ENCODE measurements at regions not wholly inside any gene's neighbourhood (a gene's known extent, or its start where the extent isn't known, plus 50 kb on each side); places are given as distances from the start of the nearest gene placed in this dataset.

GRCh38 chr3:17945018-17945798, 202.8 kb upstream of the TBC1D5 start:
- no peak overlapping the region for H3K4me3 ChIP-seq (ENCODE audit: low read length in 3 of 3)
- intact Hi-C loops (cut with DNase I), result no loop called here
- H3K9me3 ChIP-seq (ENCODE audit: control insufficient read depth in 2 of 3, insufficient read depth in 1 of 3, low read length in 3 of 3), result no peaks in the 10 kb centered on the region
- FAIRE-seq, result no peak
- no peak overlapping the region for H3K27ac ChIP-seq (ENCODE audit: low read depth in 2 of 2, low read length in 2 of 2)
- H3K9ac ChIP-seq (ENCODE audit: low read length in 3 of 3), result no peak overlapping the region
- no peak for TF ChIP-seq CTCF (IDR thresholded peaks at IDR 0.05; ENCODE audit: borderline replicate concordance, extremely low read depth, insufficient read depth)
- H3K27me3 ChIP-seq (ENCODE audit: control insufficient read depth, insufficient read depth, low read length), result no peaks in the 10 kb centered on the region
- DNase-seq, result no peak
- H3K36me3 ChIP-seq (ENCODE audit: control insufficient read depth in 2 of 3, insufficient read depth in 3 of 3, low read length in 3 of 3), result no peaks in the 10 kb centered on the region
- H3K4me1 ChIP-seq (ENCODE audit: control insufficient read depth in 2 of 3, insufficient read depth in 2 of 3, low read depth in 1 of 3, low read length in 3 of 3), result no peaks in the 10 kb centered on the region

GRCh38 chr3:17942856-17943255, 200.4 kb upstream of the TBC1D5 start:
- Histone ChIP-seq H3K27ac (ENCODE audit: low read depth in 2 of 2, low read length in 2 of 2) (no peak overlapping the region), H3K9ac (ENCODE audit: low read length in 3 of 3) (no peak overlapping the region), H3K36me3 (ENCODE audit: control insufficient read depth in 2 of 3, insufficient read depth in 3 of 3, low read length in 3 of 3) (no peaks in the 10 kb centered on the region), H3K4me1 (ENCODE audit: control insufficient read depth in 2 of 3, insufficient read depth in 2 of 3, low read depth in 1 of 3, low read length in 3 of 3) (no peaks in the 10 kb centered on the region), H3K27me3 (ENCODE audit: control insufficient read depth, insufficient read depth, low read length) (no peaks in the 10 kb centered on the region), H3K4me3 (ENCODE audit: low read length in 3 of 3) (no peak overlapping the region), H3K9me3 (ENCODE audit: control insufficient read depth in 2 of 3, insufficient read depth in 1 of 3, low read length in 3 of 3) (no peaks in the 10 kb centered on the region)
- no peak for FAIRE-seq
- DNase-seq, result no peak
- no peak for TF ChIP-seq CTCF (IDR thresholded peaks at IDR 0.05; ENCODE audit: borderline replicate concordance, extremely low read depth, insufficient read depth)
- intact Hi-C loops (cut with DNase I), result no loop called here

- intact Hi-C loops (cut with DNase I), result no loop called here
- Histone ChIP-seq H3K36me3 (ENCODE audit: control insufficient read depth in 2 of 3, insufficient read depth in 3 of 3, low read length in 3 of 3) (no peaks in the 10 kb centered on the region), H3K4me3 (ENCODE audit: low read length in 3 of 3) (no peak overlapping the region), H3K4me1 (ENCODE audit: control insufficient read depth in 2 of 3, insufficient read depth in 2 of 3, low read depth in 1 of 3, low read length in 3 of 3) (no peaks in the 10 kb centered on the region), H3K9ac (ENCODE audit: low read length in 3 of 3) (no peak overlapping the region), H3K27ac (ENCODE audit: low read depth in 2 of 2, low read length in 2 of 2) (no peak overlapping the region), H3K27me3 (ENCODE audit: control insufficient read depth, insufficient read depth, low read length) (no peaks in the 10 kb centered on the region), H3K9me3 (ENCODE audit: control insufficient read depth in 2 of 3, insufficient read depth in 1 of 3, low read length in 3 of 3) (no peaks in the 10 kb centered on the region)
- FAIRE-seq (no peak), DNase-seq (no peak)
- no peak for TF ChIP-seq CTCF (IDR thresholded peaks at IDR 0.05; ENCODE audit: borderline replicate concordance, extremely low read depth, insufficient read depth)
Measured at GRCh38 chr3:17941766-17942165, 199.3 kb upstream of the TBC1D5 start.

- Histone ChIP-seq H3K27me3 (ENCODE audit: control insufficient read depth, insufficient read depth, low read length) (no peaks in the 10 kb centered on the region), H3K4me3 (ENCODE audit: low read length in 3 of 3) (no peak overlapping the region), H3K9me3 (ENCODE audit: control insufficient read depth in 2 of 3, insufficient read depth in 1 of 3, low read length in 3 of 3) (no peaks in the 10 kb centered on the region), H3K4me1 (ENCODE audit: control insufficient read depth in 2 of 3, insufficient read depth in 2 of 3, low read depth in 1 of 3, low read length in 3 of 3) (no peaks in the 10 kb centered on the region), H3K27ac (ENCODE audit: low read depth in 2 of 2, low read length in 2 of 2) (no peak overlapping the region), H3K9ac (ENCODE audit: low read length in 3 of 3) (no peak overlapping the region), H3K36me3 (ENCODE audit: control insufficient read depth in 2 of 3, insufficient read depth in 3 of 3, low read length in 3 of 3) (no peaks in the 10 kb centered on the region)
- DNase-seq (no peak), FAIRE-seq (no peak)
- TF ChIP-seq CTCF (IDR thresholded peaks at IDR 0.05; ENCODE audit: borderline replicate concordance, extremely low read depth, insufficient read depth), result no peak
- intact Hi-C loops (cut with DNase I), result no loop called here
Measured at GRCh38 chr3:17941152-17941551, 198.7 kb upstream of the TBC1D5 start.

Measured in kidney (tissue), 13 donors.